ENCODE measurements at regions not wholly inside any gene's neighbourhood (a gene's known extent, or its start where the extent isn't known, plus 50 kb on each side); places are given as distances from the start of the nearest gene placed in this dataset.

DNA sequence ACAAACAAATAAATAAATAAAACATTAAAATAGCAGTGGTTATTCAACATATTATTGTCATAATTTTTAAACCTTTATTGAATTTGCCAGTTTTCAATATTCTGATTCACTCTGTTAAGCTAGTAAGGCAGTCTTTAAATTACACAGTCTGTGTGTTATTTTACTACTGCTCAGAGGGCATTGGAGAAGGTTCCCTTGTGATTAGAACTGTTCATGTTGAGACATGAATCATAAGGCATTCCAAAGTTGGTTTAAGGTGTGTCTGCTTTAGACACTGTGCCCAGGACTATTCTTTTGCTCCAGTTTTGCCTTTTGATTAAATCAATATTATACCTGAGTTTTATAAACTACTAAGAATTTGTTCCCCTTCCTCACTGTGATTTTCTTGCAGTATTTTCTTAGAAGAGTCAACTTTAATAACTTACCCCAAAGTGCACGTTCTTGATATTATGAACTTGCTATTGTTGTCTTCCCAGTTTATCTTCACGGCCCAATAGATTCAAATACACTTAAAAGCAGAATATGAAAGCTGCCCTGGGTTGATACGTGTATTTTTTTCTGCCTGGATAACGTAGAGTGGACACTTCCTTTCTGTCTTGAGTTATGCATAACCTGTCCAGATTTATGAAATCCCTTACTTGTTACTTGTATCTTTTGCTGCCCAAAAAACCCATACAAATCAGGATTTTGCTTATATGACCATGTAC lies 105.3 kb upstream of the BCAT1 start:
- H2AFZ ChIP-seq (ENCODE audit: low read length): no peak overlapping the region
- no peaks in the 10 kb centered on the region for H3K9me2 ChIP-seq (ENCODE audit: insufficient read depth, low read length)
- BruUV-seq (replicated peaks): no TSS peak
- peaks cover 66% of the 10 kb centered on the region for H3K36me3 ChIP-seq (ENCODE audit: insufficient read depth, low read length)
- H3K9me3 ChIP-seq (ENCODE audit: low read length): no peaks in the 10 kb centered on the region
- peak; percentile 53 for DNase-seq (ENCODE audit: low spot score)
- POLR2A ChIA-PET: interaction anchor here (1.1 to 13.9 kb wide), 8 partner anchors 8 to 56 kb away, joined by 3 to 911 read pairs (median 50); no protein-coding TSS in a partner anchor
- H3K27ac ChIP-seq (ENCODE audit: low read depth, low read length, poor library complexity, severe bottlenecking): peak overlapping the region; percentile 94
- H4K20me1 ChIP-seq (ENCODE audit: insufficient read depth, low read length): peaks cover 15% of the 10 kb centered on the region
- H3K4me1 ChIP-seq (ENCODE audit: insufficient read depth, low read length, poor library complexity, severe bottlenecking): peaks cover 39% of the 10 kb centered on the region
- intact Hi-C loops (cut with micrococcal nuclease; ENCODE audit: unreplicated experiment): no loop called here
- H3K4me3 ChIP-seq (ENCODE audit: low read depth, low read length, poor library complexity, severe bottlenecking): peak overlapping the region; percentile 90
- peaks cover 85% of the 10 kb centered on the region for H3K79me2 ChIP-seq (ENCODE audit: insufficient read depth, low read depth, low read length)
- H3K4me2 ChIP-seq (ENCODE audit: low read length): peak overlapping the region; percentile 81
- TF ChIP-seq EZH2phosphoT487 (IDR thresholded peaks at IDR 0.05; ENCODE audit: borderline replicate concordance, low read depth, low read length): no peak
- TF ChIP-seq, protein P1, sequence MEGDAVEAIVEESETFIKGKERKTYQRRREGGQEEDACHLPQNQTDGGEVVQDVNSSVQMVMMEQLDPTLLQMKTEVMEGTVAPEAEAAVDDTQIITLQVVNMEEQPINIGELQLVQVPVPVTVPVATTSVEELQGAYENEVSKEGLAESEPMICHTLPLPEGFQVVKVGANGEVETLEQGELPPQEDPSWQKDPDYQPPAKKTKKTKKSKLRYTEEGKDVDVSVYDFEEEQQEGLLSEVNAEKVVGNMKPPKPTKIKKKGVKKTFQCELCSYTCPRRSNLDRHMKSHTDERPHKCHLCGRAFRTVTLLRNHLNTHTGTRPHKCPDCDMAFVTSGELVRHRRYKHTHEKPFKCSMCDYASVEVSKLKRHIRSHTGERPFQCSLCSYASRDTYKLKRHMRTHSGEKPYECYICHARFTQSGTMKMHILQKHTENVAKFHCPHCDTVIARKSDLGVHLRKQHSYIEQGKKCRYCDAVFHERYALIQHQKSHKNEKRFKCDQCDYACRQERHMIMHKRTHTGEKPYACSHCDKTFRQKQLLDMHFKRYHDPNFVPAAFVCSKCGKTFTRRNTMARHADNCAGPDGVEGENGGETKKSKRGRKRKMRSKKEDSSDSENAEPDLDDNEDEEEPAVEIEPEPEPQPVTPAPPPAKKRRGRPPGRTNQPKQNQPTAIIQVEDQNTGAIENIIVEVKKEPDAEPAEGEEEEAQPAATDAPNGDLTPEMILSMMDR (conservative IDR thresholded peaks at IDR 0.05; ENCODE audit: low read length): no peak
- CTCF ChIA-PET (ENCODE audit: unreplicated experiment): interaction anchor here (1.3 to 2.8 kb wide), 2 partner anchors 55 to 57 kb away, joined by 3 to 12 read pairs; no protein-coding TSS in a partner anchor

DNA sequence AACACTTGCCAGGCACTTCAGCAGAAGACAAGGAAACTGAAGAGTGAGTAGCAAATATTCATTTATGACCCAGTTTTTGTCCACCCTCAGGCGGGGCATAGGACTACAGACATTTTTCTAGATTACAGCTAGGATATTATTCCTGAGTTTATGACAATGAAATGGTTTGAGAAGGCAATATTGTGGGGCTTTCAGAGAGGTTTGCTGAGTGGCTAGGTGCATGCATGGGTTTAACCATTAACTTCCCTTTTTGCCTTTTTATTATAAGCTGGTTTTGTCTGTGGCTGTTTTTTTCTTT lies 104.0 kb upstream of the BCAT1 start:
- BruUV-seq (replicated peaks): TSS peak; percentile 71
- Histone ChIP-seq H3K4me1 (ENCODE audit: insufficient read depth, low read length, poor library complexity, severe bottlenecking) (peaks cover 25% of the 10 kb centered on the region), H2AFZ (ENCODE audit: low read length) (no peak overlapping the region), H3K4me3 (ENCODE audit: low read depth, low read length, poor library complexity, severe bottlenecking) (peak overlapping the region; percentile 90), H3K79me2 (ENCODE audit: insufficient read depth, low read depth, low read length) (peaks cover 71% of the 10 kb centered on the region), H3K27ac (ENCODE audit: low read depth, low read length, poor library complexity, severe bottlenecking) (peak overlapping the region; percentile 94), H3K9me3 (ENCODE audit: low read length) (peaks cover under 1% of the 10 kb centered on the region; the same call in 1 of the 2 replicates), H3K36me3 (ENCODE audit: insufficient read depth, low read length) (peaks cover 54% of the 10 kb centered on the region), H4K20me1 (ENCODE audit: insufficient read depth, low read length) (peaks cover 3% of the 10 kb centered on the region; the same call in 1 of the 2 replicates), H3K4me2 (ENCODE audit: low read length) (peak overlapping the region; percentile 77), H3K9me2 (ENCODE audit: insufficient read depth, low read length) (no peaks in the 10 kb centered on the region)
- peak; percentile 36 for DNase-seq (ENCODE audit: low spot score)
- ChIA-PET CTCF (ENCODE audit: unreplicated experiment) (interaction anchor here (0.6 to 1.4 kb wide), 5 partner anchors 23 to 101 kb away, joined by 3 read pairs; no protein-coding TSS in a partner anchor), POLR2A (interaction anchor here (0.7 to 13.9 kb wide), 17 partner anchors 9 to 356 kb away, joined by 3 to 911 read pairs (median 5); no protein-coding TSS in a partner anchor)
- intact Hi-C loops (cut with micrococcal nuclease; ENCODE audit: unreplicated experiment): loop anchor here (1.0 kb wide), 3 partner anchors 28 to 56 kb away; no protein-coding TSS in a partner anchor
- TF ChIP-seq, protein P1 (conservative IDR thresholded peaks at IDR 0.05; ENCODE audit: low read length): no peak
